ENCODE measurements at regions not wholly inside any gene's neighbourhood (a gene's known extent, or its start where the extent isn't known, plus 50 kb on each side); places are given as distances from the start of the nearest gene placed in this dataset.

GRCh38 chr20:50341880-50342637 lies 151.4 kb downstream of the CEBPB start:
- TF ChIP-seq POLR2AphosphoS5 (IDR thresholded peaks at IDR 0.05; ENCODE audit: low read depth, low read length) (no peak), POLR2A (IDR thresholded peaks at IDR 0.05; ENCODE audit: low read depth, low read length) (no peak)

All from GM12892 (cell line).